ENCODE measurements at regions not wholly inside any gene's neighbourhood (a gene's known extent, or its start where the extent isn't known, plus 50 kb on each side); places are given as distances from the start of the nearest gene placed in this dataset.
"Not testable (repeated sequence)": the region's sequence is repeated elsewhere in the genome, so short reads cannot be mapped to it uniquely, and the experiment has no call there.

- no peak for DNase-seq
Observed at GRCh38 chr14:56057767-56058166, 60.4 kb upstream of the PELI2 start.

GRCh38 chr14:56059054-56059453 is 59.2 kb upstream of the PELI2 start:
- DNase-seq, result no peak

GRCh38 chr14:56061051-56061450 is 57.2 kb upstream of the PELI2 start:
- DNase-seq, result no peak

GRCh38 chr14:56063131-56063530 is 55.1 kb upstream of the PELI2 start:
- no peak for DNase-seq

- no peak for DNase-seq
Observed at GRCh38 chr14:56064513-56064912, 53.7 kb upstream of the PELI2 start.

- not testable (repeated sequence) for DNase-seq
Observed at GRCh38 chr14:56065199-56065598, 53.0 kb upstream of the PELI2 start.

GRCh38 chr14:56065621-56066290 is 52.5 kb upstream of the PELI2 start:
- no peak for DNase-seq

Measured in activated effector memory CD4-positive, alpha-beta T cell treated with anti-CD3 and anti-CD28 coated beads, Interleukin-2, amount 50 U/mL, for 16 hours (primary cell).